ENCODE measurements at regions not wholly inside any gene's neighbourhood (a gene's known extent, or its start where the extent isn't known, plus 50 kb on each side); places are given as distances from the start of the nearest gene placed in this dataset.

DNA sequence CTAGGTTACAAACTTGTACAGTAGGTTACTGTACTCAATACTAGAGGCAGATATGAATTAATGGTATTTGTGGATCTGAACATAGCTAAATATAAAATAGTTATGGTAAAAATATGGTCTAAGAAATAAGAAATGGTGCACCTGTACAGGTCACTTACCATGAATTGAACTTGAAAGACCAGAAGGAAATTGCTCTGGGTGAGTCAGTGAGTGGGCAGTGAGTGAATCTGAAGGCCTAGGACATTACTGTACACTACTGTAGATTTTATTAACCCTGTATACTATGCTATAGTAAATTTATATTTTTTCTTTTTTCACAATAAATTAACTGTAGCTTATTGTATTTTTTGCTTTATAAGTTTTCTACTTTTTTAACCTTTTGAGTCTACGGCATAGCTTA, 1020.4 kb downstream of the CDH18 start:
- Histone ChIP-seq H3K4me2 (replicated peaks; ENCODE audit: extremely low read depth, low read length, poor library complexity, severe bottlenecking) (no peak overlapping the region), H3K27ac (ENCODE audit: low read depth in 1 of 2, low read length in 2 of 2) (no peak overlapping the region), H2AFZ (ENCODE audit: insufficient read depth, low read depth, low read length, poor library complexity, severe bottlenecking) (no peak overlapping the region), H3K9ac (ENCODE audit: insufficient read depth, low read length, poor library complexity, severe bottlenecking) (no peak overlapping the region), H4K20me1 (ENCODE audit: insufficient read depth, low read length) (no peaks in the 10 kb centered on the region), H3K9me3 (replicated peaks in 1 of 2; ENCODE audit: control insufficient read depth in 1 of 2, insufficient read depth in 1 of 2, low read length in 2 of 2) (no peaks in the 10 kb centered on the region), H3K36me3 (replicated peaks in 1 of 2; ENCODE audit: control insufficient read depth in 1 of 2, insufficient read depth in 2 of 2, low read length in 2 of 2) (no peaks in the 10 kb centered on the region), H3K4me1 (ENCODE audit: control insufficient read depth in 1 of 2, insufficient read depth in 2 of 2, low read length in 2 of 2) (no peaks in the 10 kb centered on the region), H3K4me3 (replicated peaks in 1 of 3; ENCODE audit: low read depth in 2 of 3, low read length in 3 of 3) (no peak overlapping the region), H3K79me2 (ENCODE audit: insufficient read depth, low read length) (no peaks in the 10 kb centered on the region), H3K27me3 (ENCODE audit: control insufficient read depth in 2 of 2, insufficient read depth in 2 of 2, low read length in 2 of 2) (no peaks in the 10 kb centered on the region)
- Mint-ChIP-seq H3K9me3 (peaks cover 0 to 11% (median 2%) of the 10 kb centered on the region in 7 donors), H3K36me3 (no peaks in the 10 kb centered on the region), H3K4me1 (no peaks in the 10 kb centered on the region), H3K4me3 (no peak overlapping the region), H3K27ac (no peak overlapping the region), H3K27me3 (ENCODE audit: low read depth in 3 of 3) (peaks cover 0 to 1% (median 0%) of the 10 kb centered on the region in 3 donors)
- intact Hi-C loops (cut with micrococcal nuclease) = no loop called here
- DNase-seq = no peak
- no CpG with 5 or more reads among the region's 1 CpG for WGBS (ENCODE audit: insufficient coverage)
- TF ChIP-seq, protein P1, sequence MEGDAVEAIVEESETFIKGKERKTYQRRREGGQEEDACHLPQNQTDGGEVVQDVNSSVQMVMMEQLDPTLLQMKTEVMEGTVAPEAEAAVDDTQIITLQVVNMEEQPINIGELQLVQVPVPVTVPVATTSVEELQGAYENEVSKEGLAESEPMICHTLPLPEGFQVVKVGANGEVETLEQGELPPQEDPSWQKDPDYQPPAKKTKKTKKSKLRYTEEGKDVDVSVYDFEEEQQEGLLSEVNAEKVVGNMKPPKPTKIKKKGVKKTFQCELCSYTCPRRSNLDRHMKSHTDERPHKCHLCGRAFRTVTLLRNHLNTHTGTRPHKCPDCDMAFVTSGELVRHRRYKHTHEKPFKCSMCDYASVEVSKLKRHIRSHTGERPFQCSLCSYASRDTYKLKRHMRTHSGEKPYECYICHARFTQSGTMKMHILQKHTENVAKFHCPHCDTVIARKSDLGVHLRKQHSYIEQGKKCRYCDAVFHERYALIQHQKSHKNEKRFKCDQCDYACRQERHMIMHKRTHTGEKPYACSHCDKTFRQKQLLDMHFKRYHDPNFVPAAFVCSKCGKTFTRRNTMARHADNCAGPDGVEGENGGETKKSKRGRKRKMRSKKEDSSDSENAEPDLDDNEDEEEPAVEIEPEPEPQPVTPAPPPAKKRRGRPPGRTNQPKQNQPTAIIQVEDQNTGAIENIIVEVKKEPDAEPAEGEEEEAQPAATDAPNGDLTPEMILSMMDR (IDR thresholded peaks at IDR 0.05) = no peak

DNA sequence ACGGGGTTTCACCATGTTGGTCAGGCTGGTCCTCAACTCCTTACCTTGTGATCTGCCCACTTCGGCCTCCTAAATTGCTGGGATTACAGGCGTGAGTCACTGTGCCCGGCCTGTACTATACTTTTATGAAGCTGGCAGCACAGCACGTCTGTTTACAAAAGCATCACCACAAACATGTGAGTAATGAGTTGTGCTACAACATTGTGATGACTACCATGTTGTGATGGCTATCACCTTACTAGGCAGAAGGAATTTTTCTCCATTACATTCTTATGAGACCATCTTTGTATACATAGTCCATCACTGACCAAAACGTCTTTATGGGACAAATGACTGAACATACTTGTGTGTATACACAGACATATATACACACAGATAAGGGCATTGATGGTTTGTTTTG, 1019.0 kb downstream of the CDH18 start:
- Histone ChIP-seq H2AFZ (ENCODE audit: insufficient read depth, low read depth, low read length, poor library complexity, severe bottlenecking) (no peak overlapping the region), H3K4me1 (ENCODE audit: control insufficient read depth in 1 of 2, insufficient read depth in 2 of 2, low read length in 2 of 2) (no peaks in the 10 kb centered on the region), H3K9ac (ENCODE audit: insufficient read depth, low read length, poor library complexity, severe bottlenecking) (no peak overlapping the region), H3K79me2 (ENCODE audit: insufficient read depth, low read length) (no peaks in the 10 kb centered on the region), H3K27me3 (ENCODE audit: control insufficient read depth in 2 of 2, insufficient read depth in 2 of 2, low read length in 2 of 2) (no peaks in the 10 kb centered on the region), H3K4me3 (replicated peaks in 1 of 3; ENCODE audit: low read depth in 2 of 3, low read length in 3 of 3) (no peak overlapping the region), H3K36me3 (replicated peaks in 1 of 2; ENCODE audit: control insufficient read depth in 1 of 2, insufficient read depth in 2 of 2, low read length in 2 of 2) (no peaks in the 10 kb centered on the region), H3K4me2 (replicated peaks; ENCODE audit: extremely low read depth, low read length, poor library complexity, severe bottlenecking) (no peak overlapping the region), H3K27ac (ENCODE audit: low read depth in 1 of 2, low read length in 2 of 2) (no peak overlapping the region), H3K9me3 (replicated peaks in 1 of 2; ENCODE audit: control insufficient read depth in 1 of 2, insufficient read depth in 1 of 2, low read length in 2 of 2) (no peaks in the 10 kb centered on the region), H4K20me1 (ENCODE audit: insufficient read depth, low read length) (no peaks in the 10 kb centered on the region)
- Mint-ChIP-seq H3K9me3 (peaks cover 0 to 11% (median 2%) of the 10 kb centered on the region in 7 donors), H3K27me3 (ENCODE audit: low read depth in 3 of 3) (peaks cover 0 to 1% (median 0%) of the 10 kb centered on the region in 3 donors), H3K36me3 (no peaks in the 10 kb centered on the region), H3K4me1 (no peaks in the 10 kb centered on the region), H3K27ac (no peak overlapping the region), H3K4me3 (no peak overlapping the region)
- DNase-seq = no peak
- intact Hi-C loops (cut with micrococcal nuclease) = no loop called here
- WGBS (ENCODE audit: insufficient coverage) = no CpG with 5 or more reads among the region's 6 CpGs
- TF ChIP-seq, protein P1 (IDR thresholded peaks at IDR 0.05) = no peak

Data from CD14-positive monocyte (primary cell).